GM12801 (cell line): ENCODE measurements at regions not wholly inside any gene's neighbourhood (a gene's known extent, or its start where the extent isn't known, plus 50 kb on each side); places are given as distances from the start of the nearest gene placed in this dataset.

ENCODE experiments used
- CTCF ChIP-seq: IDR thresholded peaks from one replicate; pipeline ENCODE4 v1.5.1; 2011; ENCODE audit warnings: control low read depth; ENCODE audit not compliant: insufficient read length; ENCODE audit errors: extremely low read depth

GRCh38 chr2:59297816-59298215 lies 1056.7 kb upstream of the FANCL start:
- no peak for TF ChIP-seq CTCF

GRCh38 chr2:59296279-59296678 lies 1055.2 kb upstream of the FANCL start:
- TF ChIP-seq CTCF: no peak

- no peak for TF ChIP-seq CTCF
These were observed 1054.5 kb upstream of the FANCL start for GRCh38 chr2:59295524-59296162.

- no peak for TF ChIP-seq CTCF
These were observed 1047.6 kb upstream of the FANCL start for GRCh38 chr2:59288771-59289170.

GRCh38 chr2:59282374-59283057 lies 1041.4 kb upstream of the FANCL start:
- TF ChIP-seq CTCF: no peak

GRCh38 chr2:59277671-59278070 lies 1036.5 kb upstream of the FANCL start:
- TF ChIP-seq CTCF: no peak

GRCh38 chr2:59276917-59277316 lies 1035.8 kb upstream of the FANCL start:
- TF ChIP-seq CTCF: no peak
